ENCODE measurements at regions not wholly inside any gene's neighbourhood (a gene's known extent, or its start where the extent isn't known, plus 50 kb on each side); places are given as distances from the start of the nearest gene placed in this dataset.

DNA sequence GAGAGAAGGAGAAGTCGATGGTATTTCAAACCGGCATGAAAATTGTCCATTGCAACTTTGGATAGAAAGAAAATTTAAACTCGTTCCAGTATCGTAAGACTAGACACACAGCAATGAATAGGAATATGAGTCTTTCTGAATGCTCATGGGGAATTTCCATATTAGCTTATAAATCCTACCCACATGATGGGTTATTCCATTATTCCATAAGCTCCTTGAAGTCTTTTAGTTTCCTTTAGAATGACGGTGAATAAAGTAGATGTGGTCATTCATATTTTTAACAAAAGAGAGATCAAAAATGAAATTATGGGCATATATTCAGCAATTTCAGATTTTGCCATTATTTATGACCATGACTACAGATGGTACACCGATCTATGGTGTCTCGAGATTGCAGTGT lies 163.4 kb upstream of the HMGA2 start:
- Histone ChIP-seq H3K4me2 (ENCODE audit: low read length) (no peak overlapping the region), H3K9ac (ENCODE audit: low read length) (no peak overlapping the region), H3K79me2 (ENCODE audit: insufficient read depth, low read length) (no peaks in the 10 kb centered on the region), H4K20me1 (ENCODE audit: insufficient read depth, low read length) (no peaks in the 10 kb centered on the region), H3K4me3 (ENCODE audit: insufficient read depth, low read depth, low read length) (no peak overlapping the region), H3K36me3 (ENCODE audit: insufficient read depth, low read length) (no peaks in the 10 kb centered on the region), H3K27me3 (ENCODE audit: insufficient read depth, low read length) (no peaks in the 10 kb centered on the region), H3K4me1 (ENCODE audit: insufficient read depth, low read length) (peaks cover 33% of the 10 kb centered on the region), H2AFZ (ENCODE audit: low read depth, low read length) (no peak overlapping the region), H3K27ac (ENCODE audit: low read depth, low read length) (no peak overlapping the region), H3K9me3 (ENCODE audit: insufficient read depth, low read depth, low read length) (peaks cover 5% of the 10 kb centered on the region)
- peaks cover 29% of the 10 kb centered on the region for H3K4me1 Mint-ChIP-seq (ENCODE audit: low read depth, unreplicated experiment)
- DNase-seq (ENCODE audit: low read depth) (no peak), FAIRE-seq (no peak)
- no peaks in the 10 kb centered on the region for H3K27me3 Mint-ChIP-seq (ENCODE audit: low read depth, unreplicated experiment)
- peaks cover 15% of the 10 kb centered on the region for H3K9me3 Mint-ChIP-seq (ENCODE audit: unreplicated experiment)
- H3K27ac Mint-ChIP-seq (ENCODE audit: unreplicated experiment) = no peak overlapping the region
- no peaks in the 10 kb centered on the region for H3K36me3 Mint-ChIP-seq (ENCODE audit: low read depth, unreplicated experiment)
- TF ChIP-seq CTCF (IDR thresholded peaks at IDR 0.05; ENCODE audit: insufficient read depth, low read depth, low read length) = no peak
- TF ChIP-seq EZH2 (IDR thresholded peaks at IDR 0.05; ENCODE audit: insufficient read depth, low read length) = no peak
- H3K4me3 Mint-ChIP-seq (ENCODE audit: unreplicated experiment) = no peak overlapping the region

DNA sequence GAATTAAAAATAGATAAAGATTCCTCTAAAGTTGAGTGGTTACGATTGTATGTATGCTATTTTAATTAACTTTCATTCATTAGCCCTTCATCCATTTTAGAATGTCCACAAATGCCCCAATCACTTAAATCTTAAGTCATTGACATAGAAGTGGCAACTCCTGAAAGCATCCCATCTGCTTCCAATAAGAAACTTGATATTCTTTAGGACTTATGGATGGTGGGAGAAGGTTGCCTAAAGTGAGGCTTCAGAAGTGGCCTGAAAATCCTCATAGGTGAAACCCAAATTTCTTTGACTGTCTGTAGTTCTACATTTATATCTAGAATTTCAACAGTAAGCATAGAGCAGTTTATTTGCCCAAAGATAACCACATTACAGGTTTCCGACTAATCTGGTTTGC lies 161.7 kb upstream of the HMGA2 start:
- peaks cover 26% of the 10 kb centered on the region for H3K4me1 Mint-ChIP-seq (ENCODE audit: low read depth, unreplicated experiment)
- H3K27ac ChIP-seq (ENCODE audit: low read depth, low read length) = peak overlapping the region; percentile 52
- peaks cover 5% of the 10 kb centered on the region for H3K9me3 ChIP-seq (ENCODE audit: insufficient read depth, low read depth, low read length)
- no peaks in the 10 kb centered on the region for H3K36me3 ChIP-seq (ENCODE audit: insufficient read depth, low read length)
- H3K9me3 Mint-ChIP-seq (ENCODE audit: unreplicated experiment) = peaks cover 15% of the 10 kb centered on the region
- H3K4me3 ChIP-seq (ENCODE audit: insufficient read depth, low read depth, low read length) = no peak overlapping the region
- no peak overlapping the region for H2AFZ ChIP-seq (ENCODE audit: low read depth, low read length)
- H3K4me3 Mint-ChIP-seq (ENCODE audit: unreplicated experiment) = no peak overlapping the region
- H3K4me1 ChIP-seq (ENCODE audit: insufficient read depth, low read length) = peaks cover 25% of the 10 kb centered on the region
- H3K27me3 Mint-ChIP-seq (ENCODE audit: low read depth, unreplicated experiment) = no peaks in the 10 kb centered on the region
- H3K36me3 Mint-ChIP-seq (ENCODE audit: low read depth, unreplicated experiment) = no peaks in the 10 kb centered on the region
- no peak overlapping the region for H3K9ac ChIP-seq (ENCODE audit: low read length)
- no peaks in the 10 kb centered on the region for H3K79me2 ChIP-seq (ENCODE audit: insufficient read depth, low read length)
- H4K20me1 ChIP-seq (ENCODE audit: insufficient read depth, low read length) = no peaks in the 10 kb centered on the region
- H3K4me2 ChIP-seq (ENCODE audit: low read length) = no peak overlapping the region
- H3K27ac Mint-ChIP-seq (ENCODE audit: unreplicated experiment) = no peak overlapping the region
- no peaks in the 10 kb centered on the region for H3K27me3 ChIP-seq (ENCODE audit: insufficient read depth, low read length)
- no peak for DNase-seq (ENCODE audit: low read depth)
- TF ChIP-seq EZH2 (IDR thresholded peaks at IDR 0.05; ENCODE audit: insufficient read depth, low read length) (no peak), CTCF (IDR thresholded peaks at IDR 0.05; ENCODE audit: insufficient read depth, low read depth, low read length) (no peak)
- no peak for FAIRE-seq

GRCh38 chr12:65663097-65663496 lies 161.2 kb upstream of the HMGA2 start:
- TF ChIP-seq CTCF (IDR thresholded peaks at IDR 0.05; ENCODE audit: insufficient read depth, low read depth, low read length) = no peak
- TF ChIP-seq EZH2 (IDR thresholded peaks at IDR 0.05; ENCODE audit: insufficient read depth, low read length) = no peak
- Histone ChIP-seq H4K20me1 (ENCODE audit: insufficient read depth, low read length) (no peaks in the 10 kb centered on the region), H3K4me3 (ENCODE audit: insufficient read depth, low read depth, low read length) (no peak overlapping the region), H3K36me3 (ENCODE audit: insufficient read depth, low read length) (no peaks in the 10 kb centered on the region), H2AFZ (ENCODE audit: low read depth, low read length) (no peak overlapping the region), H3K27ac (ENCODE audit: low read depth, low read length) (peak overlapping the region; percentile 52), H3K9me3 (ENCODE audit: insufficient read depth, low read depth, low read length) (peaks cover 5% of the 10 kb centered on the region), H3K9ac (ENCODE audit: low read length) (peak overlapping the region; percentile 19), H3K79me2 (ENCODE audit: insufficient read depth, low read length) (no peaks in the 10 kb centered on the region), H3K4me2 (ENCODE audit: low read length) (no peak overlapping the region), H3K27me3 (ENCODE audit: insufficient read depth, low read length) (no peaks in the 10 kb centered on the region), H3K4me1 (ENCODE audit: insufficient read depth, low read length) (peaks cover 21% of the 10 kb centered on the region)
- DNase-seq (ENCODE audit: low read depth) (no peak), FAIRE-seq (no peak)
- Mint-ChIP-seq H3K9me3 (ENCODE audit: unreplicated experiment) (peaks cover 15% of the 10 kb centered on the region), H3K27ac (ENCODE audit: unreplicated experiment) (no peak overlapping the region), H3K4me1 (ENCODE audit: low read depth, unreplicated experiment) (peaks cover 24% of the 10 kb centered on the region), H3K36me3 (ENCODE audit: low read depth, unreplicated experiment) (no peaks in the 10 kb centered on the region), H3K4me3 (ENCODE audit: unreplicated experiment) (no peak overlapping the region), H3K27me3 (ENCODE audit: low read depth, unreplicated experiment) (no peaks in the 10 kb centered on the region)

Measured in astrocyte (in vitro differentiated cells and primary cell).